Breast epithelium (tissue), 3 donors: ENCODE measurements at regions not wholly inside any gene's neighbourhood (a gene's known extent, or its start where the extent isn't known, plus 50 kb on each side); places are given as distances from the start of the nearest gene placed in this dataset.

Experiments
- POLR2A ChIP-seq: fragments of 450-650 bp; IDR thresholded peaks from one replicate; pipeline ENCODE4 v1.6.1; 2016; ENCODE audit warnings: antibody characterized with exemption, mild to moderate bottlenecking, moderate library complexity
- POLR2AphosphoS5 ChIP-seq, 3 donors: sonication (generic); formaldehyde crosslinking; IDR thresholded peaks; one replicate each; pipeline ENCODE4 v1.6.1; 2017; ENCODE audit warnings: antibody characterized with exemption in 3 of 3
- TF ChIP-seq, protein P1 (sequence below), 3 donors: fragments of 450-650 bp; IDR thresholded peaks; one replicate each; pipeline ENCODE4 v1.5.1; 2016 to 2017; ENCODE audit warnings: antibody characterized with exemption in 3 of 3, mild to moderate bottlenecking in 3 of 3, moderate library complexity in 3 of 3

GRCh38 chr9:106657926-106658325 is 205.0 kb upstream of the ZNF462 start:
- TF ChIP-seq, protein P1, sequence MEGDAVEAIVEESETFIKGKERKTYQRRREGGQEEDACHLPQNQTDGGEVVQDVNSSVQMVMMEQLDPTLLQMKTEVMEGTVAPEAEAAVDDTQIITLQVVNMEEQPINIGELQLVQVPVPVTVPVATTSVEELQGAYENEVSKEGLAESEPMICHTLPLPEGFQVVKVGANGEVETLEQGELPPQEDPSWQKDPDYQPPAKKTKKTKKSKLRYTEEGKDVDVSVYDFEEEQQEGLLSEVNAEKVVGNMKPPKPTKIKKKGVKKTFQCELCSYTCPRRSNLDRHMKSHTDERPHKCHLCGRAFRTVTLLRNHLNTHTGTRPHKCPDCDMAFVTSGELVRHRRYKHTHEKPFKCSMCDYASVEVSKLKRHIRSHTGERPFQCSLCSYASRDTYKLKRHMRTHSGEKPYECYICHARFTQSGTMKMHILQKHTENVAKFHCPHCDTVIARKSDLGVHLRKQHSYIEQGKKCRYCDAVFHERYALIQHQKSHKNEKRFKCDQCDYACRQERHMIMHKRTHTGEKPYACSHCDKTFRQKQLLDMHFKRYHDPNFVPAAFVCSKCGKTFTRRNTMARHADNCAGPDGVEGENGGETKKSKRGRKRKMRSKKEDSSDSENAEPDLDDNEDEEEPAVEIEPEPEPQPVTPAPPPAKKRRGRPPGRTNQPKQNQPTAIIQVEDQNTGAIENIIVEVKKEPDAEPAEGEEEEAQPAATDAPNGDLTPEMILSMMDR (IDR thresholded peaks at IDR 0.05): no peak
- TF ChIP-seq POLR2A (no peak), POLR2AphosphoS5 (IDR thresholded peaks at IDR 0.05) (no peak)
